ENCODE measurements at regions not wholly inside any gene's neighbourhood (a gene's known extent, or its start where the extent isn't known, plus 50 kb on each side); places are given as distances from the start of the nearest gene placed in this dataset.

DNA sequence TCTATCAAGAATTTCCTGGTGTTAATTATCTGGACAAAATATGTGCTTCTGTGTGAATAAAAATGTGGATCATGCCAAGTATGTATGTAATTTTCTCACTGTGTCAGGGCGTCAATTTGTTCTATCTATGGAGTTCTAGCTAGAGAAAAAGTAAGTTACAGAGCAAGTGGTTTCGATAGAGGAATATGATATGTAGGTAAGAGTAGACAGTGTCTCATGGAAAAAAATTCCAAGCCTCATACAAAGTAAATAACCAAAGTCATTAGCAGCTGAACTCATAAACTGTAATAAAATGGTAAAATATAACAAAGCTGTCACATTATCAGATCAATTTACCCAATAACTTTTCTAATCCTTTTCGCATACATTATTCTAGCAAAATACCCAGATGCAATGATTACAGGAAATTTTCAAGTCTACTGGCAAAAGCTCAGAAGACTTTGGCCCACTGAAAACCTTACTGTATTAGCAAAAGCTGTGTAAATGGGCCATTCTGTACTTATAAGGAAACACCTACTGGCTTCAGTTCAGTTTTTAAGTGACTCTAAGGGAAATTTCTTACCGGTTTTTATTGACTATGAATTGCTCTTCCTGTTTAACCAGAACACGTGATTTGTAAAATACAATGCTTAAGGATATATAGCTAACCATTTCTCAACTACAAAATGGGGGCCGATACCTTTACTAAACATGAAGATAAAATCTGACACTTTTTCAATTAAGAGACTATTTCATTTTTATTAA is 121.0 kb upstream of the ARSJ start:
- DNase-seq (peak in 1 of 3 donors; percentile 3), ATAC-seq (ENCODE audit: insufficient read depth, low FRiP score) (no peak)
- 68 to 81% methylated on average over 6 of the region's 6 CpGs for WGBS, 2 donors

DNA sequence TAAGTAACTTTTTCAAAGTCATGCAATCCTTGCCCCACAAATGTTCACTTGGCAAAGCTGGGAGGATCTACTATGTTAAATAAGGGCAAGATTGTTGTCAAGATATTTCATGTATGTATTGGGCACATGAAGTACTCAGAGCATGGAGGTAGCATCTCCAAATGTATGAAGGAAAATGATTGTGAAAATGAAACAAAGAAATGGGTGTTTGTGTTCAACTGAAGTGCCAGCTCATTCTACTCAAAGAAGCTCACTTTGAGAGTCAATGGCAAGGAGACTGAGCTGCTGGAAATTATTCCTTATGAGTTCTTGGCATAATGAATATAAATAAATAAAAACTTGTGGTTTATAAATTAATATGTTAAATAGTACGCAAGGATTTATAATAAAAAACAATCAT is 124.5 kb upstream of the ARSJ start:
- no peaks in the 10 kb centered on the region for H3K9me3 ChIP-seq (ENCODE audit: control insufficient read depth in 4 of 4, insufficient read depth in 3 of 4, low read length in 3 of 4)
- WGBS, 2 donors, result 98% methylated on average over 1 of the region's 1 CpG
- no peak overlapping the region for H3K27ac ChIP-seq (ENCODE audit: low read depth in 1 of 2, low read length in 1 of 2)
- no peak overlapping the region for H3K4me3 ChIP-seq
- TF ChIP-seq, protein P1, sequence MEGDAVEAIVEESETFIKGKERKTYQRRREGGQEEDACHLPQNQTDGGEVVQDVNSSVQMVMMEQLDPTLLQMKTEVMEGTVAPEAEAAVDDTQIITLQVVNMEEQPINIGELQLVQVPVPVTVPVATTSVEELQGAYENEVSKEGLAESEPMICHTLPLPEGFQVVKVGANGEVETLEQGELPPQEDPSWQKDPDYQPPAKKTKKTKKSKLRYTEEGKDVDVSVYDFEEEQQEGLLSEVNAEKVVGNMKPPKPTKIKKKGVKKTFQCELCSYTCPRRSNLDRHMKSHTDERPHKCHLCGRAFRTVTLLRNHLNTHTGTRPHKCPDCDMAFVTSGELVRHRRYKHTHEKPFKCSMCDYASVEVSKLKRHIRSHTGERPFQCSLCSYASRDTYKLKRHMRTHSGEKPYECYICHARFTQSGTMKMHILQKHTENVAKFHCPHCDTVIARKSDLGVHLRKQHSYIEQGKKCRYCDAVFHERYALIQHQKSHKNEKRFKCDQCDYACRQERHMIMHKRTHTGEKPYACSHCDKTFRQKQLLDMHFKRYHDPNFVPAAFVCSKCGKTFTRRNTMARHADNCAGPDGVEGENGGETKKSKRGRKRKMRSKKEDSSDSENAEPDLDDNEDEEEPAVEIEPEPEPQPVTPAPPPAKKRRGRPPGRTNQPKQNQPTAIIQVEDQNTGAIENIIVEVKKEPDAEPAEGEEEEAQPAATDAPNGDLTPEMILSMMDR (IDR thresholded peaks at IDR 0.05; ENCODE audit: control extremely low read depth, extremely low read depth), result no peak
- no peaks in the 10 kb centered on the region for H3K4me1 ChIP-seq (ENCODE audit: control insufficient read depth in 5 of 5, insufficient read depth in 5 of 5, low read length in 5 of 5)
- H3K27me3 ChIP-seq (ENCODE audit: control insufficient read depth in 3 of 3, insufficient read depth in 3 of 3, low read length in 2 of 3), result no peaks in the 10 kb centered on the region
- no peaks in the 10 kb centered on the region for H3K36me3 ChIP-seq (ENCODE audit: control insufficient read depth in 4 of 4, insufficient read depth in 4 of 4, low read length in 4 of 4)
- DNase-seq, result no peak
- ATAC-seq (ENCODE audit: insufficient read depth, low FRiP score), result no peak
- no peak overlapping the region for H3K9ac ChIP-seq (ENCODE audit: insufficient read depth in 1 of 2, low read length in 2 of 2)

More for the DNA sequence above, 121.0 kb upstream of the ARSJ start:
- Histone ChIP-seq H3K27me3 (ENCODE audit: control insufficient read depth in 3 of 3, insufficient read depth in 3 of 3, low read length in 2 of 3) (no peaks in the 10 kb centered on the region), H3K36me3 (ENCODE audit: control insufficient read depth in 4 of 4, insufficient read depth in 4 of 4, low read length in 4 of 4) (no peaks in the 10 kb centered on the region), H3K9me3 (ENCODE audit: control insufficient read depth in 4 of 4, insufficient read depth in 3 of 4, low read length in 3 of 4) (no peaks in the 10 kb centered on the region), H3K4me1 (ENCODE audit: control insufficient read depth in 5 of 5, insufficient read depth in 5 of 5, low read length in 5 of 5) (no peaks in the 10 kb centered on the region), H3K27ac (ENCODE audit: low read depth in 1 of 2, low read length in 1 of 2) (no peak overlapping the region), H3K4me3 (no peak overlapping the region), H3K9ac (ENCODE audit: insufficient read depth in 1 of 2, low read length in 2 of 2) (no peak overlapping the region)
- TF ChIP-seq, protein P1 (IDR thresholded peaks at IDR 0.05; ENCODE audit: control extremely low read depth, extremely low read depth), result no peak

DNA sequence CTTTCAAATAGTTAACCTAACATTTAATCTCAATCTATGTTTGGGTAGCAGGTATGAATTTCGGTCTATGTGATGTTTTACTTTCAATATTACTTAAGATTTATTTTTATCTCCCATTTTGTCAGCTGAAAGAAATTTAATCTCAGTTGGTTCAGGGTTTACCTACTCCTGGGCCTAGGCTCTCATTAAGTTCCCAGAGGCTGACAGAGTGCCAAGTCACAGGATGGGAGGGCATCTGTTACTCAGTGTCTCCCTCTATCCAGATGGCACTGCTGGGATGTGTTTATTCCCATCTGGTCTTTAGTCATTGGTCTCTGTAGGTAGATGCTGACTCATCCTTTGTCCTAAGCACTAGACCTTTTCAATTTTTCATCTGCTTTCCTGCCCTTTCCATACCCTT is 129.4 kb upstream of the ARSJ start:
- TF ChIP-seq, protein P1 (IDR thresholded peaks at IDR 0.05; ENCODE audit: control extremely low read depth, extremely low read depth), result no peak
- no peaks in the 10 kb centered on the region for H3K36me3 ChIP-seq (ENCODE audit: control insufficient read depth in 4 of 4, insufficient read depth in 4 of 4, low read length in 4 of 4)
- H3K27me3 ChIP-seq (ENCODE audit: control insufficient read depth in 3 of 3, insufficient read depth in 3 of 3, low read length in 2 of 3), result no peaks in the 10 kb centered on the region
- H3K27ac ChIP-seq (ENCODE audit: low read depth in 1 of 2, low read length in 1 of 2), result no peak overlapping the region
- DNase-seq, result no peak
- no peak overlapping the region for H3K4me3 ChIP-seq
- no peak overlapping the region for H3K9ac ChIP-seq (ENCODE audit: insufficient read depth in 1 of 2, low read length in 2 of 2)
- H3K9me3 ChIP-seq (ENCODE audit: control insufficient read depth in 4 of 4, insufficient read depth in 3 of 4, low read length in 3 of 4), result no peaks in the 10 kb centered on the region
- H3K4me1 ChIP-seq (ENCODE audit: control insufficient read depth in 5 of 5, insufficient read depth in 5 of 5, low read length in 5 of 5), result no peaks in the 10 kb centered on the region
- 81 to 91% methylated on average over 1 of the region's 1 CpG for whole genome bisulfite sequencing, 2 donors
- no peak for ATAC-seq (ENCODE audit: insufficient read depth, low FRiP score)

DNA sequence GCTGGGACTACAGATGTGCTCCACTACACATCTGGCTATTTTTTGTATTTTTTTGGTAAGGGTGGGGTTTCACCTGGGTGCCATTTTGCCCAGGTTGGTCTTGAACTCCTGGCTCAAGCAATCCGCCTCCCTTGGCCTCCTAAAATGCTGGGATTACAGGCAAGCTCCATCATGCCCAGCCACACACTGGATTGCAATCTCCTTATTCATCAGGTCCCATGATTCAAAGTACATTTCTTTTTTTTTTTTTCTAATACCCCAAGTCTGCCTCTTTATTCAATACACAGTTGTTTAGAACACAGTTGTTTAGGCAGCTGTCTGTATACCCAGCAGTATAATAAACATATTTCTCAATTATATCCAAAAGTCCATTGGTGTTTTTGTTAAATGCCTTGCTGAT is 130.3 kb upstream of the ARSJ start:
- H3K4me3 ChIP-seq, result no peak overlapping the region
- DNase-seq (no peak), ATAC-seq (ENCODE audit: insufficient read depth, low FRiP score) (no peak)
- H3K9me3 ChIP-seq (ENCODE audit: control insufficient read depth in 4 of 4, insufficient read depth in 3 of 4, low read length in 3 of 4), result no peaks in the 10 kb centered on the region
- TF ChIP-seq, protein P1 (IDR thresholded peaks at IDR 0.05; ENCODE audit: control extremely low read depth, extremely low read depth), result no peak
- H3K36me3 ChIP-seq (ENCODE audit: control insufficient read depth in 4 of 4, insufficient read depth in 4 of 4, low read length in 4 of 4), result no peaks in the 10 kb centered on the region
- WGBS, 2 donors, result 94 to 98% methylated on average over 1 of the region's 1 CpG
- no peaks in the 10 kb centered on the region for H3K4me1 ChIP-seq (ENCODE audit: control insufficient read depth in 5 of 5, insufficient read depth in 5 of 5, low read length in 5 of 5)
- no peak overlapping the region for H3K27ac ChIP-seq (ENCODE audit: low read depth in 1 of 2, low read length in 1 of 2)
- no peaks in the 10 kb centered on the region for H3K27me3 ChIP-seq (ENCODE audit: control insufficient read depth in 3 of 3, insufficient read depth in 3 of 3, low read length in 2 of 3)
- no peak overlapping the region for H3K9ac ChIP-seq (ENCODE audit: insufficient read depth in 1 of 2, low read length in 2 of 2)

Measured in lung (tissue), 11 donors.